Kidney tubule cell (primary cell): ENCODE measurements at regions not wholly inside any gene's neighbourhood (a gene's known extent, or its start where the extent isn't known, plus 50 kb on each side); places are given as distances from the start of the nearest gene placed in this dataset.
"Not testable (repeated sequence)": the region's sequence is repeated elsewhere in the genome, so short reads cannot be mapped to it uniquely, and the experiment has no call there.

Experiments
- DNase-seq: peaks from one replicate; pipeline ENCODE4 v3.0.0-alpha.2; 2018; ENCODE audit warnings: low spot score

GRCh38 chr14:104399432-104400155 lies 180.0 kb upstream of the C14orf180 start:
- no peak for DNase-seq

GRCh38 chr14:104400355-104400754 lies 179.2 kb upstream of the C14orf180 start:
- no peak for DNase-seq

GRCh38 chr14:104401785-104402184 lies 177.8 kb upstream of the C14orf180 start:
- DNase-seq, result no peak

GRCh38 chr14:104402303-104402702 lies 177.3 kb upstream of the C14orf180 start:
- DNase-seq, result not testable (repeated sequence)

- DNase-seq, result no peak
These were observed 175.9 kb upstream of the C14orf180 start for GRCh38 chr14:104403421-104404220.

- DNase-seq, result no peak
These were observed 174.6 kb upstream of the C14orf180 start for GRCh38 chr14:104404922-104405321.

- no peak for DNase-seq
These were observed 174.0 kb upstream of the C14orf180 start for GRCh38 chr14:104405360-104406226.

GRCh38 chr14:104406831-104407230 lies 172.7 kb upstream of the C14orf180 start:
- DNase-seq, result no peak

GRCh38 chr14:104416383-104416782 lies 163.2 kb upstream of the C14orf180 start:
- DNase-seq, result no peak

- no peak for DNase-seq
These were observed 159.6 kb upstream of the C14orf180 start for GRCh38 chr14:104419865-104420505.

GRCh38 chr14:104420523-104420922 lies 159.0 kb upstream of the C14orf180 start:
- not testable (repeated sequence) for DNase-seq

GRCh38 chr14:104420990-104421389 lies 158.6 kb upstream of the C14orf180 start:
- DNase-seq, result no peak

- no peak for DNase-seq
These were observed 158.2 kb upstream of the C14orf180 start for GRCh38 chr14:104421401-104421821.

- DNase-seq, result no peak
These were observed 157.4 kb upstream of the C14orf180 start for GRCh38 chr14:104421892-104422828.

GRCh38 chr14:104422837-104423681 lies 156.5 kb upstream of the C14orf180 start:
- no peak for DNase-seq

GRCh38 chr14:104423701-104424405 lies 155.7 kb upstream of the C14orf180 start:
- no peak for DNase-seq

- DNase-seq, result no peak
These were observed 155.0 kb upstream of the C14orf180 start for GRCh38 chr14:104424406-104425072.

GRCh38 chr14:104425171-104425681 lies 154.3 kb upstream of the C14orf180 start:
- DNase-seq, result no peak
